NT2/D1 (cell line): ENCODE measurements at regions not wholly inside any gene's neighbourhood (a gene's known extent, or its start where the extent isn't known, plus 50 kb on each side); places are given as distances from the start of the nearest gene placed in this dataset.

Source experiments
- DNase-seq: peaks from one replicate; pipeline ENCODE4 v3.0.0-alpha.2; 2011; ENCODE audit warnings: low read depth, low spot score
- H3K27me3 ChIP-seq: 2 replicates; pipeline ENCODE4 v1.6.0; 2011; ENCODE audit warnings: mild to moderate bottlenecking; ENCODE audit not compliant: insufficient read length, insufficient read depth
- H3K36me3 ChIP-seq: 2 replicates; pipeline ENCODE4 v1.6.1; 2011; ENCODE audit warnings: mild to moderate bottlenecking, low read length, mixed read lengths; ENCODE audit not compliant: insufficient read depth, insufficient read length
- H3K4me1 ChIP-seq: 2 replicates; pipeline ENCODE4 v1.5.1; 2011; ENCODE audit not compliant: insufficient read depth, insufficient read length
- H3K4me3 ChIP-seq: 2 replicates; pipeline ENCODE4 v1.5.1; 2011; ENCODE audit warnings: low read depth; ENCODE audit not compliant: insufficient read length
- H3K9ac ChIP-seq: 2 replicates; pipeline ENCODE4 v1.6.0; 2011; ENCODE audit warnings: low read depth; ENCODE audit not compliant: insufficient read length
- H3K9me3 ChIP-seq: 2 replicates; pipeline ENCODE4 v1.5.1; 2011; ENCODE audit warnings: mild to moderate bottlenecking, low read length; ENCODE audit not compliant: insufficient read depth
- SUZ12 ChIP-seq: IDR thresholded peaks from 2 replicates; pipeline ENCODE4 v1.6.1; 2011; ENCODE audit not compliant: insufficient read length, insufficient read depth; ENCODE audit errors: extremely low read depth
- YY1 ChIP-seq: IDR thresholded peaks from 2 replicates; pipeline ENCODE4 v1.6.1; 2011; ENCODE audit not compliant: insufficient read length, insufficient read depth
- ZNF274 ChIP-seq: IDR thresholded peaks from 2 replicates; pipeline ENCODE4 v1.6.1; 2011; ENCODE audit warnings: mild to moderate bottlenecking, low read depth, low read length

DNA sequence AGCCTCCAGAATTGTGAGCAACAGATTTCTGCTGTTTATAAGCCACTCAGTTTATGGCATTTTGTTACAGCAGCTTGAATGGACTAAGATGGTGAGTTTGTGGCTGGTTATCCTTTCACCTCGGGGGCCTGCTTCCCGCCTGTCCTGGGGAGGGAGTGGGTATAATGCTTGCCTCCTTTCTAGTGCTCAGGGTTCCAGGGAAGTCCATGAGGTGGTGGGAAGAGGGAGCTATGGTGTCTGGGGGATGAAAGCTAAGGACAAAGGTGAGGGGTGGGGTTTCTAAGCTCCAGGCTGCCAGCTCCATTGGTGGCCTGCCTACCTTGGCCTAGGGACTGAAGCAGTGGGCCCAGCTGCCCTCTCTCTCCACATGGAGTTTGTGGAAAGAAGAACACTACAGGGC, 50.2 kb upstream of the SDK2 start:
- Histone ChIP-seq H3K4me3 (no peak overlapping the region), H3K4me1 (peaks cover 19% of the 10 kb centered on the region), H3K9ac (no peak overlapping the region), H3K9me3 (peaks cover under 1% of the 10 kb centered on the region; the same call in 1 of the 2 replicates), H3K27me3 (peaks cover 3% of the 10 kb centered on the region), H3K36me3 (no peaks in the 10 kb centered on the region)
- DNase-seq = no peak
- TF ChIP-seq ZNF274 (no peak), YY1 (no peak), SUZ12 (no peak)

DNA sequence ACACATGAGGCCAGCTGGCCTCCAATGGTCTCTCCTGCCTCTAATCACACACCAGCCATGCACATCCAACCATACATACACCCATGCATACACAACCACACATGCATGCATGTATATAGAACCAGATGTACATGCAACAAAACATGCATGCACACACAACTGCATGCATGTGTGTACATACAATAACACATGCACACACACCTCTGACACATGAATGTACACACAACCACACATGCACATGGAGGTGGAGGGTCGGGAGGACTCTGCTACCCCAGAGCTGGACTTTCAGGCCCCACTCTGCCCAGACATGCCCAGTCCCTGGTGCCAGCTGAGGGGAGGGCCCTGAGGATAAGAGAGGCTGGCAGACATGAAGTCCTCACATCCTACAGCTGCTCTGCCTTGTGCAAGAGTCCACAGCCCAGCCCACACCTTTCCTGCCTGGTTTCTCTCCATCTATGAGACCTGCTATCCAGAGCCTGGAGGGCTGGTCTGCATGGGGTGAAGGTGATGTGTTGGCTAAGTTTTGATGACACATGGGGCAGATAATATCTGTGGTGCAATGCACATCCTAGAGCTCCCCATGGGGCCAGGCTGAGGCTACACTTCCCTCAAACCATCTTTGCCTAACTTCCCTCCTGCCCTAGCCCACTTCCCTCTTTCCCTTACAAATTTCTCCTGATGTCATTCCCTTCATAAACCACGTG, 50.9 kb upstream of the SDK2 start:
- no peak overlapping the region for H3K4me3 ChIP-seq
- H3K4me1 ChIP-seq = peaks cover 18% of the 10 kb centered on the region
- no peak for DNase-seq
- H3K9ac ChIP-seq = no peak overlapping the region
- peaks cover 3% of the 10 kb centered on the region for H3K27me3 ChIP-seq
- no peaks in the 10 kb centered on the region; the same call in 1 of the 2 replicates for H3K9me3 ChIP-seq
- no peaks in the 10 kb centered on the region for H3K36me3 ChIP-seq
- no peak for TF ChIP-seq ZNF274
- no peak for TF ChIP-seq SUZ12
- TF ChIP-seq YY1 = no peak

DNA sequence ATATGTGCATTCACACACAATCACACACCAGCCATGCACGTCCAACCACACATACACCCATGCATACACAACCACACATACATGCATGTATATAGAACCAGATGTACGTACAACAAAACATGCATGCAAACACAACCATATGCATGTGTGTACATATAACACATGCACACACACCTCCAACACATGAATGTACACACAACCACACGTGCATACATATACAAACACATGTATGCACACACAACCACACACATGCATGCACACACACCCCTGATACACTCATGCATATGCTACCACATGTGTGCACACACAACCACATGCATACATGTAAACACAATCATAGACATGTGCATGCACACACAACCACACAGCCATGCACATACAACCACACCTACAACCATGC, 52.0 kb upstream of the SDK2 start:
- peaks cover 9% of the 10 kb centered on the region for H3K4me1 ChIP-seq
- DNase-seq = no peak
- TF ChIP-seq ZNF274 (no peak), YY1 (no peak), SUZ12 (no peak)
- no peak overlapping the region for H3K9ac ChIP-seq
- H3K27me3 ChIP-seq = peaks cover 3% of the 10 kb centered on the region
- H3K9me3 ChIP-seq = peaks cover 7% of the 10 kb centered on the region; the same call in 1 of the 2 replicates
- no peak overlapping the region for H3K4me3 ChIP-seq
- H3K36me3 ChIP-seq = no peaks in the 10 kb centered on the region

DNA sequence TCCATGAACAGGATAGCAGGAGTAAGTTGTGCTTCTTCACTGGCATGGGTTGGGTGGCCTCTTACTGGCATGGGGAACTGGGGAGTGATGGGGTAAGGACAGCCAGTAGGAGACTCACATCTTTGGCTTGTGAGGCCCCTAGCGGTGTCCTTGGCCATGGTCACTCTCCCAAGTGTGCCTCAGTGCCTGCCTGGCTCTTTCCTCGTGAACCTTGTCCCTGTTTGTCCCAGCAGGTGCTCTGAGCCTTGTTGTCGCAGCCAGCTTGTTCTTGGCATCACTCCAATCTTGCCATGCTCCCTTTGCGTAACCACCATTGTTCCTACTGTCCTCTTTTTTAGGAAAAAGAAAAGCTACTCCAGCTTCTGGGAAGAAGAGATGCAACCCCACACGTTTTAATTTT, 53.6 kb upstream of the SDK2 start:
- Histone ChIP-seq H3K4me1 (peaks cover 4% of the 10 kb centered on the region), H3K36me3 (no peaks in the 10 kb centered on the region), H3K9me3 (peaks cover 7% of the 10 kb centered on the region; the same call in 1 of the 2 replicates), H3K9ac (no peak overlapping the region), H3K4me3 (no peak overlapping the region), H3K27me3 (peaks cover 3% of the 10 kb centered on the region)
- DNase-seq = no peak
- no peak for TF ChIP-seq ZNF274
- no peak for TF ChIP-seq YY1
- no peak for TF ChIP-seq SUZ12

DNA sequence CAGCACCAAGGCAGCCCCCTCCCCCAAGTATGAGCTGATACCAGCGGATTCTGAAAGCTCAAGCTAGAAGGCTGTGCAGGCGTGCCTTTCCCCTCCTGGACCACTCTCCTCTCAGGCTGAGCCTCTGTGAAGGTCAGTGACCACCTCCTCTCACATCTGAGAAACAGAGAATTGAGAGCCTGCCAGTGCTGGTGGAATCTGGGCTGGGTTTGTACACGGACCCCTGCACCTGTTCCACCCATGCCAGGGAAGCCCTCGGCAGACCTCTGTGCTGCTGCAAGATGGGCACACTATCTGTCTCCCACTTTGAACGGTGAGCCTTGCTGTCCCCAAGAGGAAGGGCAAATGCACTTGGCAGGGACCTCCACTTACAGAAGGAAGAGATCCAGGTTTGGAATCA, 54.7 kb upstream of the SDK2 start:
- TF ChIP-seq ZNF274 (no peak), SUZ12 (no peak), YY1 (no peak)
- no peak overlapping the region for H3K9ac ChIP-seq
- peaks cover 5% of the 10 kb centered on the region for H3K4me1 ChIP-seq
- H3K9me3 ChIP-seq = peaks cover 7% of the 10 kb centered on the region; the same call in 1 of the 2 replicates
- H3K27me3 ChIP-seq = peaks cover 7% of the 10 kb centered on the region
- H3K36me3 ChIP-seq = no peaks in the 10 kb centered on the region
- no peak for DNase-seq
- no peak overlapping the region for H3K4me3 ChIP-seq

DNA sequence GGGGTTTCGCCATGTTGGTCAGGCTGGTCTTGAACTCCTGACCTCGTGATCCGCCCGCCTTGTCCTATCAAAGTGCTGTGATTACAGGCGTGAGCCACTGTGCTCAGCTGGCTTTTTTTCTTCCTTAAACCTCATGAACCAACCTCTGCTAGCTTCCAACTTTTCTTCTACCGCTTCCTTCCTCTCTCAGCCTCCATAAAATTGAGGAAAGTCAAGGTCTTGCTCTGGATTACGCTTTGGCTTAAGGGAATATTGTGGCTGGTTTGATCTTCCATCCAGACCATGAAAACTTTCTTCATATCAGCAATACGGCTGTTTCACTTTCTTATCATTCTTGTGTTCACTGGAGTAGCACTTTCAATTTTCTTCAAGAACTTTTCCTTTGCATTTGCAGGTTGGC, 57.5 kb upstream of the SDK2 start:
- H3K9ac ChIP-seq = no peak overlapping the region
- H3K4me1 ChIP-seq = peaks cover 5% of the 10 kb centered on the region
- TF ChIP-seq SUZ12 (no peak), ZNF274 (no peak), YY1 (no peak)
- no peak for DNase-seq
- no peak overlapping the region for H3K4me3 ChIP-seq
- peaks cover 7% of the 10 kb centered on the region; the same call in 1 of the 2 replicates for H3K9me3 ChIP-seq
- H3K27me3 ChIP-seq = peaks cover 11% of the 10 kb centered on the region
- H3K36me3 ChIP-seq = no peaks in the 10 kb centered on the region

DNA sequence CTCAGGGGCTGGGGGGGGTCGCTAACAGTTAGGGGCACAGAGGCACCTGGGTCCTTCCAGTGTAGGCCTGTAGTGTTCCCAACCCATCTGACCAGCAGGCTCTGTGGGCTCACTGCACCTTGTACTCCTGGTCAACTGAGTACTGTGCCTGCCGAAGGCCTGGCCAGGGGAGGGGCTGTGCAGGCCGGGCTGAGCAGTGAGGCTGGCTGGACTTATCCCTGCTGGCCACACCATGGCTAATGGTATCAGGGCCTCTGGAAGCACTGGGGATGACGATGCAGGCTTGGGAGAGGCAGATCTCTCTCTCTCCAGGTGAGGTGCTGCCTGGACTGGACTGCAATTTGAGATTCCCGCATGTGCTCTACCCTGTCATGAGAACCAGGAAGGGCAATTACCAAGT, 58.9 kb upstream of the SDK2 start:
- Histone ChIP-seq H3K4me1 (peaks cover 2% of the 10 kb centered on the region), H3K9ac (no peak overlapping the region), H3K27me3 (peaks cover 11% of the 10 kb centered on the region), H3K36me3 (no peaks in the 10 kb centered on the region), H3K4me3 (no peak overlapping the region), H3K9me3 (peaks cover 7% of the 10 kb centered on the region; the same call in 1 of the 2 replicates)
- TF ChIP-seq SUZ12 (no peak), YY1 (no peak), ZNF274 (no peak)
- DNase-seq = no peak
